ENCODE measurements at regions not wholly inside any gene's neighbourhood (a gene's known extent, or its start where the extent isn't known, plus 50 kb on each side); places are given as distances from the start of the nearest gene placed in this dataset.

DNA sequence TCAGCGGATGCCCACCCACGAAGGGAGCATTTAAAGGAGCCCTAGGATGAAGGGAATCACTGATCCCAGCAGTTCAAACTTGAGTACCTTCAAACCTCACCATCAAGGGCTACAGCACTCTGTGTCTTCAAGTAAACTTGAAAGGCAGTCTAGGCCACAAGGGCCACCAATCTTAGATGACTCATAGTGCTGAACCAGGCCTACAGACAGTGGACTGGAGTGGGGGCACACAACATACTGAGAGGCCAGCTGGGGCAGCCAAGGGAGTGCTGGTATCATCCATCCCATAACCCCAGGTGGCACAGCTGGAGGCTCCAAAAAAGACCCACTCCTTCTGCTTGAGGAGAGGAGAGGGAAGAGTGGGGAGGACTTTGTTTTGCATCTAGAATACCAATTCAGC is 345.4 kb downstream of the DUSP10 start:
- no peak overlapping the region for H3K27ac ChIP-seq (ENCODE audit: insufficient read depth, low read length)
- H3K4me3 ChIP-seq (replicated peaks in 1 of 4; ENCODE audit: control extremely low read depth in 1 of 4, insufficient read depth in 1 of 4, low read depth in 3 of 4, low read length in 4 of 4), result no peak overlapping the region
- no peak overlapping the region for H2AFZ ChIP-seq (ENCODE audit: low read length)
- TF ChIP-seq, protein P1, sequence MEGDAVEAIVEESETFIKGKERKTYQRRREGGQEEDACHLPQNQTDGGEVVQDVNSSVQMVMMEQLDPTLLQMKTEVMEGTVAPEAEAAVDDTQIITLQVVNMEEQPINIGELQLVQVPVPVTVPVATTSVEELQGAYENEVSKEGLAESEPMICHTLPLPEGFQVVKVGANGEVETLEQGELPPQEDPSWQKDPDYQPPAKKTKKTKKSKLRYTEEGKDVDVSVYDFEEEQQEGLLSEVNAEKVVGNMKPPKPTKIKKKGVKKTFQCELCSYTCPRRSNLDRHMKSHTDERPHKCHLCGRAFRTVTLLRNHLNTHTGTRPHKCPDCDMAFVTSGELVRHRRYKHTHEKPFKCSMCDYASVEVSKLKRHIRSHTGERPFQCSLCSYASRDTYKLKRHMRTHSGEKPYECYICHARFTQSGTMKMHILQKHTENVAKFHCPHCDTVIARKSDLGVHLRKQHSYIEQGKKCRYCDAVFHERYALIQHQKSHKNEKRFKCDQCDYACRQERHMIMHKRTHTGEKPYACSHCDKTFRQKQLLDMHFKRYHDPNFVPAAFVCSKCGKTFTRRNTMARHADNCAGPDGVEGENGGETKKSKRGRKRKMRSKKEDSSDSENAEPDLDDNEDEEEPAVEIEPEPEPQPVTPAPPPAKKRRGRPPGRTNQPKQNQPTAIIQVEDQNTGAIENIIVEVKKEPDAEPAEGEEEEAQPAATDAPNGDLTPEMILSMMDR (conservative IDR thresholded peaks at IDR 0.05 in 1 of 2, IDR thresholded peaks at IDR 0.05 in 1 of 2; ENCODE audit: low read depth in 1 of 2, low read length in 2 of 2), result no peak
- TF ChIP-seq EZH2 (IDR thresholded peaks at IDR 0.05; ENCODE audit: low read length, missing control alignments), result no peak
- H3K9me3 ChIP-seq (ENCODE audit: control insufficient read depth, insufficient read depth, low read depth, low read length), result no peaks in the 10 kb centered on the region
- no peaks in the 10 kb centered on the region for H3K36me3 ChIP-seq (ENCODE audit: control insufficient read depth, insufficient read depth, low read length)
- H3K4me1 ChIP-seq (ENCODE audit: control insufficient read depth, extremely low read depth, insufficient read depth, low read length), result peaks cover 5% of the 10 kb centered on the region
- no peaks in the 10 kb centered on the region for H3K79me2 ChIP-seq (ENCODE audit: control insufficient read depth, insufficient read depth, low read length)
- DNase-seq (ENCODE audit: low read depth in 2 of 2), result no peak
- H3K4me2 ChIP-seq (ENCODE audit: extremely low read depth, insufficient read depth, low read length), result no peak overlapping the region
- no peak overlapping the region for H3K9ac ChIP-seq (ENCODE audit: insufficient read depth, low read length)
- no peaks in the 10 kb centered on the region for H4K20me1 ChIP-seq (ENCODE audit: control insufficient read depth, extremely low read depth, insufficient read depth, low read length)
- no peaks in the 10 kb centered on the region for H3K27me3 ChIP-seq (ENCODE audit: control insufficient read depth, insufficient read depth, low read length)

DNA sequence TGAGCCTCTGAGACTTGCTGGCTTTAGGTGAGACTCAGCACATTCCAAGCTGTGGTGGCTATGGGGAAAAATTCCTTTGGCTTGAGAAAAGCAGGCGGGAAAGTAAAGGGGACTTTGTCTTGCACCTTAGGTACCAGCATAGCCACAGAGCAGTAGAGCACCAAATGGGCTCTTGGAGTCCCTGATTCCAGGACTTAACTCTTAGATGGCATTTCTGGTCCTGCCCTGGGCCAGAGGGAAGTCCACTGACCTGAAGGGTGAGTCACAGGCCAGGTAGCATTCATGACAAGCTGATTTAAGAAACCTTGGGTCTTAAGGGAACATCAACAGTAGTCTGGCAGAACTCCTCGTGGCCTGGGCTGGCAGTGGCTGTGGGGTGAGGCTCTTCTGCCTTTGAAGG is 344.7 kb downstream of the DUSP10 start:
- Histone ChIP-seq H3K9me3 (ENCODE audit: control insufficient read depth, insufficient read depth, low read depth, low read length) (no peaks in the 10 kb centered on the region), H3K27me3 (ENCODE audit: control insufficient read depth, insufficient read depth, low read length) (no peaks in the 10 kb centered on the region), H2AFZ (ENCODE audit: low read length) (no peak overlapping the region), H3K36me3 (ENCODE audit: control insufficient read depth, insufficient read depth, low read length) (no peaks in the 10 kb centered on the region), H3K4me3 (replicated peaks in 1 of 4; ENCODE audit: control extremely low read depth in 1 of 4, insufficient read depth in 1 of 4, low read depth in 3 of 4, low read length in 4 of 4) (no peak overlapping the region), H3K27ac (ENCODE audit: insufficient read depth, low read length) (no peak overlapping the region), H3K4me1 (ENCODE audit: control insufficient read depth, extremely low read depth, insufficient read depth, low read length) (peaks cover 5% of the 10 kb centered on the region), H4K20me1 (ENCODE audit: control insufficient read depth, extremely low read depth, insufficient read depth, low read length) (no peaks in the 10 kb centered on the region), H3K4me2 (ENCODE audit: extremely low read depth, insufficient read depth, low read length) (no peak overlapping the region), H3K79me2 (ENCODE audit: control insufficient read depth, insufficient read depth, low read length) (no peaks in the 10 kb centered on the region), H3K9ac (ENCODE audit: insufficient read depth, low read length) (no peak overlapping the region)
- TF ChIP-seq, protein P1 (conservative IDR thresholded peaks at IDR 0.05 in 1 of 2, IDR thresholded peaks at IDR 0.05 in 1 of 2; ENCODE audit: low read depth in 1 of 2, low read length in 2 of 2), result no peak
- no peak for TF ChIP-seq EZH2 (IDR thresholded peaks at IDR 0.05; ENCODE audit: low read length, missing control alignments)
- no peak for DNase-seq (ENCODE audit: low read depth in 2 of 2)

DNA sequence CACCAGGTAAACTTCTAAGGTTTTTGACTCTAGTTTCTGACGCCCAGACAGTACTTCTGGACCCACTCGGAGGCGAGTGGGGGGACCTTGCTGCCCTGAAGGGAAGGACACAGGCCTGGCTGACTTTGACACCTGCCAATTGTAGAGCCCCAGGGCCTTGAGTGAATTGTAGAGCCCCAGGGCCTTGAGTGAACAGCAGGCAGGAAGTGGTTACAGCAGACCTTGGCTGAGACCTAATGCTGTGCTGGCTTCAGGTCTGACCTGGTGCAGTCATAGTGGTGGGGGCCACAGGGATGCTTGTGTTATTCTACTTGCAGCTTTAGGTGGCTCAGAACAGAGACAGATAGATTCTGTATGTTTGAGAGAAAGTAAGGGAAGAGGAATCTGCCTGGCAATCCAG is 344.3 kb downstream of the DUSP10 start:
- no peak overlapping the region for H3K4me3 ChIP-seq (replicated peaks in 1 of 4; ENCODE audit: control extremely low read depth in 1 of 4, insufficient read depth in 1 of 4, low read depth in 3 of 4, low read length in 4 of 4)
- no peaks in the 10 kb centered on the region for H3K9me3 ChIP-seq (ENCODE audit: control insufficient read depth, insufficient read depth, low read depth, low read length)
- no peak overlapping the region for H3K9ac ChIP-seq (ENCODE audit: insufficient read depth, low read length)
- H3K36me3 ChIP-seq (ENCODE audit: control insufficient read depth, insufficient read depth, low read length), result no peaks in the 10 kb centered on the region
- no peak overlapping the region for H3K4me2 ChIP-seq (ENCODE audit: extremely low read depth, insufficient read depth, low read length)
- H4K20me1 ChIP-seq (ENCODE audit: control insufficient read depth, extremely low read depth, insufficient read depth, low read length), result no peaks in the 10 kb centered on the region
- DNase-seq (ENCODE audit: low read depth in 2 of 2), result peak in 1 of 2 donors; percentile 23
- no peak overlapping the region for H2AFZ ChIP-seq (ENCODE audit: low read length)
- no peaks in the 10 kb centered on the region for H3K27me3 ChIP-seq (ENCODE audit: control insufficient read depth, insufficient read depth, low read length)
- H3K4me1 ChIP-seq (ENCODE audit: control insufficient read depth, extremely low read depth, insufficient read depth, low read length), result peaks cover 5% of the 10 kb centered on the region
- H3K79me2 ChIP-seq (ENCODE audit: control insufficient read depth, insufficient read depth, low read length), result no peaks in the 10 kb centered on the region
- no peak for TF ChIP-seq EZH2 (IDR thresholded peaks at IDR 0.05; ENCODE audit: low read length, missing control alignments)
- TF ChIP-seq, protein P1 (conservative IDR thresholded peaks at IDR 0.05 in 1 of 2, IDR thresholded peaks at IDR 0.05 in 1 of 2; ENCODE audit: low read depth in 1 of 2, low read length in 2 of 2), result no peak
- no peak overlapping the region for H3K27ac ChIP-seq (ENCODE audit: insufficient read depth, low read length)
